Right atrium auricular region (tissue), 2 donors: ENCODE measurements at regions not wholly inside any gene's neighbourhood (a gene's known extent, or its start where the extent isn't known, plus 50 kb on each side); places are given as distances from the start of the nearest gene placed in this dataset.

Source experiments
- DNase-seq: peaks from one replicate; pipeline ENCODE4 v3.0.0-alpha.2; 2019; ENCODE audit warnings: low spot score
- H3K27ac ChIP-seq, 2 donors: fragments of 200-600 bp; sonication (generic); 1 replicate in 1 of 2; 2 replicates in 1 of 2; pipeline ENCODE4 v1.5.1; 2016 to 2019
- H3K27me3 ChIP-seq, 2 donors: fragments of 200-600 bp; sonication (generic); one replicate each; pipeline versions ENCODE4 v1.5.1 to v1.6.0; 2017 to 2019
- H3K36me3 ChIP-seq: fragments of 200-600 bp; sonication (generic); one replicate; pipeline ENCODE4 v1.5.1; 2016
- H3K4me1 ChIP-seq, 2 donors: fragments of 200-600 bp; sonication (generic); one replicate each; pipeline versions ENCODE4 v1.5.1 to v1.6.0; 2017 to 2019
- H3K4me3 ChIP-seq, 2 donors: fragments of 200-600 bp; sonication (generic); 1 replicate in 1 of 2; 2 replicates in 1 of 2; pipeline ENCODE4 v1.5.1; 2017 to 2019; ENCODE audit warnings: mild to moderate bottlenecking in 1 of 2, moderate library complexity in 1 of 2
- H3K9me3 ChIP-seq, 2 donors: fragments of 200-600 bp; sonication (generic); one replicate each; pipeline ENCODE4 v1.5.1; 2019
- CTCF ChIP-seq, 2 donors: fragments of 200-600 bp; sonication (generic); IDR thresholded peaks; one replicate each; pipeline ENCODE4 v1.5.1; 2019; ENCODE audit warnings: antibody characterized with exemption in 2 of 2

GRCh38 chr2:19029655-19030054 lies 328.8 kb downstream of the OSR1 start:
- peaks cover 0 to 5% of the 10 kb centered on the region in 2 donors for H3K4me1 ChIP-seq
- H3K9me3 ChIP-seq: no peaks in the 10 kb centered on the region
- no peaks in the 10 kb centered on the region for H3K27me3 ChIP-seq
- H3K36me3 ChIP-seq: no peaks in the 10 kb centered on the region
- H3K4me3 ChIP-seq: no peak overlapping the region
- DNase-seq: no peak
- no peak for TF ChIP-seq CTCF (IDR thresholded peaks at IDR 0.05)
- no peak overlapping the region for H3K27ac ChIP-seq

DNA sequence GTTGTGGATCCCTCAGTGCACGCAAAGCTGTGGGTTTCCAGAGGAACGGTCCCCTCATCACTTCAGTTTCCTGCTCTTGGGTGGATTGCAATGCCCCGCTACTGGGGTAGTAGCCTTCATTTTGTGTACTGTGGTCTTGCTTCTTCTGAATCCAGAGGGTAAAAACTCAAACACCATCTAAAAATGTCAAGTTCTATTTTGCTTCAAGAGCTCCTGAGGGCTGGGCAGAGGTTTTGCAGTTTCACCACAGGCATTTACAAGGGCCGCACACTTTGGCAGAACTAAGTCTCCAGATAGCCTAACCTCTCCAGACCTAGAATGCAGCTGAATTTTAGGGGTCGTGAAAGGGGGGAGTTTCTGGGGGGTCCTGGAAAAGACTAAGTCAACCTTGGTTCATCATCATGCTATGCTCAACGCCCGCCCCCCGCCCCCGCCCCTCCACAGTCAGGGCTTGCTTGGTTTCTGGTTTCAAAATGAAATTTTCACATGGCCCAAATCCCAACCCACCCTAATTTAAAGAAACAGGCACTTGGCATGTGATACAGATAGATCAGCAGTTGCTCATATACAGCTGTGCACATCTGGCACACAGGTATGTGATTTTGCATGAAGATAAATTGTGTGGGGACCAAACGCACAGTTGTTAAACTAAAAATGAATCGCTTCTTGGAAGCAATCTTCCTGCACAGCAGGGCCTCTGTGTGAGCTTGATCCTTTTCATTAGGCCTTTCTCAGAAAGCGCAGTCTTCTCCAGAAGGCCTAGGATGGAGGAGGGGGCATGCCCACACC lies 329.6 kb downstream of the OSR1 start:
- no peak for TF ChIP-seq CTCF (IDR thresholded peaks at IDR 0.05)
- no peaks in the 10 kb centered on the region for H3K9me3 ChIP-seq
- peaks cover 0 to 5% of the 10 kb centered on the region in 2 donors for H3K4me1 ChIP-seq
- no peaks in the 10 kb centered on the region for H3K27me3 ChIP-seq
- no peak overlapping the region for H3K4me3 ChIP-seq
- no peaks in the 10 kb centered on the region for H3K36me3 ChIP-seq
- DNase-seq: no peak
- no peak overlapping the region for H3K27ac ChIP-seq

DNA sequence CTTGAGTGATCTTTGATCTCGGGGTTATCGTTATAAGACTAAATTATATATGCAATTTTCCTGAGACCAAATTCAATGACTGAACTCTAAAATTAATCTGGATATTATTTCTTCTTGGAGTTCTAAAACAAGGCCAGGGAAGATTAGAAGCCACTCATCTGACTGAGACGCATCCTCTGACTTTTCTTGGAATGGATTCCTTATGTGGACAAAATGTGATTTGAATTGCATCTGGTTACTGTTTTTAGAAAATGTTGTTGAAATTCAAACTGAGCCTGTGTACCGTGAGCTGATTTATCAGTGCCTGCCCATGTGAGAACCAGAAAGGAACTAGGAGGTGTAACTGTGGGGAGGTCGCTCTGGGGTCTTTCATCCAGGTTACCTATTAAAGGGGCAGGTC lies 330.8 kb downstream of the OSR1 start:
- Histone ChIP-seq H3K4me3 (no peak overlapping the region), H3K4me1 (no peaks in the 10 kb centered on the region), H3K36me3 (no peaks in the 10 kb centered on the region), H3K9me3 (no peaks in the 10 kb centered on the region), H3K27ac (no peak overlapping the region), H3K27me3 (no peaks in the 10 kb centered on the region)
- DNase-seq: no peak
- no peak for TF ChIP-seq CTCF (IDR thresholded peaks at IDR 0.05)

GRCh38 chr2:19026261-19026660 lies 332.2 kb downstream of the OSR1 start:
- H3K4me3 ChIP-seq: no peak overlapping the region
- H3K4me1 ChIP-seq: no peaks in the 10 kb centered on the region
- H3K36me3 ChIP-seq: no peaks in the 10 kb centered on the region
- H3K27ac ChIP-seq: no peak overlapping the region
- no peak for DNase-seq
- no peaks in the 10 kb centered on the region for H3K9me3 ChIP-seq
- H3K27me3 ChIP-seq: no peaks in the 10 kb centered on the region
- TF ChIP-seq CTCF (IDR thresholded peaks at IDR 0.05): no peak

DNA sequence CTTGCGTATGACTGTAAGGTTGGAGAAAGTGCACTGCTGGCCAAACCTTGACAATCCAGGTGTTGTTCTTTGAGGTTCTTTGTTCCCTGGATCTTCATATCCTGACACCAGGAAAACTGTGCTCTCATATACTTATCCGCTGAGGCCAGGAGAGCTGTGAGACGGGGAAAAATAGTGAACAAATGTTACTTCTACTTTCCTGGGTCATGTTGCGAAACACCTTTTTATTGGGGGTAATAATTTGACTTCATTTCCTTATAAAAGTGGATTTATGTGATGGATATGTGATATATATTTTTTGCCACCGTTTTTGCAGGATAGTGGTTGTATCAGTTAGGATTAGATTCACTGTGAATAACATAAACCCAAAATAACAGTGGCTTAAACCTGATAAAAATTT lies 336.1 kb downstream of the OSR1 start:
- Histone ChIP-seq H3K4me1 (peaks cover 0 to 5% of the 10 kb centered on the region in 2 donors), H3K27ac (no peak overlapping the region), H3K9me3 (no peaks in the 10 kb centered on the region), H3K27me3 (no peaks in the 10 kb centered on the region), H3K4me3 (no peak overlapping the region), H3K36me3 (no peaks in the 10 kb centered on the region)
- DNase-seq: no peak
- TF ChIP-seq CTCF (IDR thresholded peaks at IDR 0.05): no peak

GRCh38 chr2:19021721-19022120 lies 336.7 kb downstream of the OSR1 start:
- H3K27ac ChIP-seq: peak overlapping the region; percentile 46 to 69
- no peak for DNase-seq
- H3K4me3 ChIP-seq: no peak overlapping the region
- peaks cover 0 to 5% of the 10 kb centered on the region in 2 donors for H3K4me1 ChIP-seq
- H3K9me3 ChIP-seq: no peaks in the 10 kb centered on the region
- no peaks in the 10 kb centered on the region for H3K36me3 ChIP-seq
- no peaks in the 10 kb centered on the region for H3K27me3 ChIP-seq
- no peak for TF ChIP-seq CTCF (IDR thresholded peaks at IDR 0.05)
